LHCN-M2 (cell line): ENCODE measurements at regions not wholly inside any gene's neighbourhood (a gene's known extent, or its start where the extent isn't known, plus 50 kb on each side); places are given as distances from the start of the nearest gene placed in this dataset.

ENCODE experiments used
- DNase-seq: peaks from one replicate; pipeline ENCODE4 v3.0.0-alpha.2; 2012; ENCODE audit warnings: low read depth

DNA sequence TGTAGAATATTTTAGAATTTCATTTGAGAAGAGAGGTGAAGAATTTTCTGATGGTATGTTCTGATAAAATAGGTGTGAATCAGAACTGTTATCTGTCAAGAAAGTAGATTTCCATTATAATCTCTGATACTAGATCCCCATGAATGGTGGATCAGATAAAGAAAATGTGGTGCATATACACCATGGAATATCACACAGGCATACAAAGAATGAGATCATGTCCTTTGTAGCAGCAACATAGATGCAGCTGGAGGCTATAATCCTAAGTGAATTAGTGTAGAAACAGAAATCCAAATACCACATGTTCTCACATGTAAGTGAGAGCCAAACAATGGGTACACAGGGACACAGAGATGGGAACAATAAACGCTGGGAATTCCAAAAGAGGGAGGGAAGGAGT is 372.0 kb upstream of the ATP2B1 start:
- DNase-seq = no peak

DNA sequence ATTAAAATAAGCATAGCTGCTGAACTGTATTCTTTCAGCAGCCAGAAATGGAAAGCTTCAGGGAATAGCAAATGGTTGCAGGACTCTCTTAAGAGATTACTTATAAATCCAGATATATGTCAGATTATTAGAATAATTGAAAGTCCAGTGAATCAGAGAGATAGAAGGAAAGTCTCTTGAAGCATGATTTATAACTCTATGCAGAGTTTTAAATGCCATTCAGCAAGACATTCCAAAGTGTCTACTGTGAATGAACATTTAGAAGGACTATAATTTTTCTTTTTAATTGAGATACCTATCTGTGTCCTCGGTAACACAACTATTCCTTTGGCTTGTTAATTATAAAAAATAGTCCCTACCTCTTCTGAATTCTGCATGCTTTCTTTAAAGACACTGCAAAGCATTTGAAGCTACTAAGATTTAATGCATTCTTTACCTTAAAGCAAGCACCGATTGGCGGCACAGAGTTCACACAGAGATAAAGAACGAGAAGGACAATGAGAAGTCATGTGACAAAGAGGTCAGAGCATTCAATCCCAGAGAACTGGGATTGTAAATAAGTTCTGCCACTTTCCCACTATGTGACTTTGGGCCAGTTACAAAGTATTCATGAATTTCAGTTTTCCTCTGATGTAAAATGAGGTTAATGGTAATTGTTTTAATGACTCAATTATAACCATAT is 371.0 kb upstream of the ATP2B1 start:
- DNase-seq = no peak

DNA sequence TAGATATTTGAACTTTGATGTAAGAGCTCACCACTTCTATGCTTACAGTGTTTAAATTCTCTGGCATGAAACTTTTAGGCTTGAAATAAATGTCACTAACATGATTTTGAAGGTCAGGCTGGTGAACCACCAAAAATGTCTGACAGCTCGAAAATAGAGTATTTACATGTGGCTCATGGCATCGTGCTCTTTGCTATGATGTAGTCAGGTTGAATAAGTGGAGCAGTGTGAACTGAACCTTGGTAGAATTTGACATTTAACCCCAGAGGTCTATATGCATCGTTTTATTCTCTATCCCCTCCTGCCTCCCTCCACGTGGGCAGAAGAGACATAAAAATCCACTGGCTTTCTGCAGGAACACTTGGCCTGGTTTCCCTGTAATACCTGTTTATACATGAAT is 369.7 kb upstream of the ATP2B1 start:
- DNase-seq = no peak

DNA sequence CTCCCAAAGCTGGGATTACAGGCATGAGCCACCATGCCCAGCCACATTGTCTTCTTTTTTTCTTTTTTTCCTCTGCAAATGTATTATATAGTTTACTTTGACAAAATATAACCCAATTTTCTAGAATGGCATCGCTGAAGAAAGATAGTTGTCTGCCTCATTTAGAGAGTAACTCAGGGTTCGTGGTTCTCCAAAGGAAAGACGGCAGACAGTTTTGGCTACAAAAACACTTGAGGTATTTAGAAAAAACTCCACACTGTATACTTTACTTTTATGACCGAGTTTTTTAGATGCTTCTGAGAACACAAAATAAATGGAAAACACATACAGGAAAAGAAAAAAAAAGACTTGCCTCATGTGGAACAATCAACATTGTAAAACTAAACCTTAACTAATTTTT is 369.1 kb upstream of the ATP2B1 start:
- no peak for DNase-seq

DNA sequence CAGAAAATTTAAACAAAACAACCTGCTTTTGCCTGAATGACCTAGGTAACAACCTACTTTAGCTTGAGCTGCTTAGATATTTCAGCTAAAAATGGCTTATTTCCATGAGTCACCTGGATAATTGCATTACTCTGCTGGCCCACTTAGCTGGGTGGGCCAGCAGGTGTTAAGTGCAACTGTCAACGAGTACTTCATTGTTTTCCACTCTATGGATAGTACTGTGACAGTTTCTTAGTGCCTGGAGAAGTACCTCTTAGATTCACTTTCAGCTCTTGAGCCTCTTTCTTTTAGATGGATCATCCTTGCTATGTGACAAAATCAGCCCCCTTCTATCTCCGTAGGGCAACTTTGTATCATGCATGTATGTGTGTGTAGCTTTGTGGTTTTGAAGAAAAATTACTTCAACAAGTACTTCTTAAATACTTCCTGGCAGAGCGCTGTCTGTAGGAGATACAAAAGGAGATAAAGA is 368.2 kb upstream of the ATP2B1 start:
- no peak for DNase-seq

- DNase-seq = no peak
Measured at GRCh38 chr12:90075685-90076084, 367.0 kb upstream of the ATP2B1 start.

DNA sequence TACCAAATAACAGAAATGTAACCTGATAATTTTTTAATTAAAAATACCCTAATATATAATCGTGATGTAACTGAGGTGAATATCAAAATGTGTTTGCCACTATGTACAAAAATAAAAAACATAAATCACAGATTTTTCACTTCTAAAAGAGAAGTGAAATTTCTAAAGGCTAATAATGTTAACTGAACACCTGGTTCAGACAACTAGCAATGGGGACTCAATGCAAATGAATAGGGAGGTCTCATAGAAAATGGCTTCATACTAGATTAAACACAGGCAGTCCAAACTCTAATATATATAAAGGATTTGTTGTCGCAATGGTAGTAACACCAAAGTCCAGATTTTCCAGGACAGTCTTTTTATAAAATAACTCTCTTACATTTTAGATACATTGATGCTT is 365.4 kb upstream of the ATP2B1 start:
- DNase-seq = no peak

DNA sequence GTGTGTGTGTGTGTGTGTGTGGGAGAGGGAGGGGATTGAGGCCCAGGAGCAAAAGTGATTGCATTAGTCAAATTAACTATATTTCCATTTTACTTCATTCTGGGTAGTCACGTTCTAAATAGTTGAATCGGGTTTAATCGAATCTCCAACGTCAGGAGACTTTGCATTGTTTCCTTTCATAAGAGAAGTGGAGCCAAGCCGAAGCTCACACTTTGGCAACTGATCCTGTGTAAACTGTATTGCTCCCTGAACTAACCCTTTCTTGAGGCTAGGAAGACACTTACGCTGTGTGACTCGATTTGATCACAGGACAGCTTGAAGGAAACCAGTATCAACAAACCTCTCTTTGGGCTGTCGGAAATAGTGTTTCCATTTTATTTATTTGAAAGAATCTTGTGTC is 363.4 kb upstream of the ATP2B1 start:
- DNase-seq = no peak

DNA sequence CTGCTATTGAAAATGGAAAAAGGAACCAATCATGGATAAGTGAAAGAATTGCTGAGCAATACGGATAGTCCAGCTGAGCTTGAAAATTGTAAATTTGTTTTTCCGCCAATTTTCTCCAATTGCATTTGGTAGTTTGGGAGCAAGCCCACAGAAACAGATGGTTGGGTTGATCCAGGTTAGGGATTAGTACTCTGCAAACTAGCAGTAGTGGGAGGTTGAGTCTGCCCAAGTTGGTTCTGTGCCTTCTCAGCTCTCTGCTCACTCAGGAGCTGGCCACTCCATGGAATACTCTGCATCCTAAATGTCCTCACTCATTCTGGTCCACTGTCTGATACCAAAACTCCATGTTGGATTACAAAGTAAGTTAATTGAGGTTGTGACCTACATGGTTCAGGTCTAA is 361.1 kb upstream of the ATP2B1 start:
- DNase-seq = no peak

GRCh38 chr12:90067791-90068190 is 359.2 kb upstream of the ATP2B1 start:
- no peak for DNase-seq

DNA sequence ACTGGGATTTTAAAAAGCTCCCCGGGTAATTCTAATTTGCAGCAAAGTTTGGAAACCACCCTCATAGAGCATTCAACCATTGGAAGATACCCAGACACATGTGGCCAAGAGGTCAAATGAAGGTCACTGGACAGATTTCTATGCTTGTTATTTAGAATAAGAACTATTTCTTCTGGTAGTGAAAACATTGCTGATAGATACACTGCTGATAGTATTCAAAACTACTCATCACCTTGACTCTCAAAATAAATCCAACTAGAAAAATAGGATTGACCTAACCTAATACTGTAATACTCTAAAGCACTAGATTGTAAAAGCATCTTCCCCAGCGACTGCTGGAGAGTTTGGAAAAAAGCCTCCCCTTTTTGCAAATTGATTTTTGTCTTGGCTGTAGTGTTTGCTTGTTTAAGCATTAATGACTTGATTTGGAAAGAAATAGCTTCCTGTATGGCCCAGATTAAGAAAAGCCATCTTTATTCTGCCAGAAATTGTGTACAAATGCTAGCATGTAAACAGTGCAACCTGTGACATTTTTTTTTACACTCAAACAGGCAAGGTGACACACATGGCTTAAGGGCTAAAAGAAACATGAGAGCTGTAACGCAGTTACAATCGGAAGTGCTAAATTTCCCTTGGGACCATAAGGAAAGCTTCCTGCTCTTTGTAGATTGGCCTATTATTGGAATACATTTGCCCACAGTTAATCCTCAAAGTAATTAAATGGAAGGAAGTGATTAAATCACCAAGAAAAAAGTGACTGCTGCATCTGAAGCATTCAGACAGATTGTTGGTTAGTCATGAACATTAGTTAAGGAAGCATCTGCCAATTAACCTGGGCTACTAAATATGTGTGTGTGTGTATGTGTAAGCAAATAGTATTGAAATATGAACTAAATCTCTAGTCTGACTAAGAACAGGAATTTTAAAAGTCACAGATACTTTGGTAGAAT is 356.5 kb upstream of the ATP2B1 start:
- DNase-seq = peak; percentile 41

GRCh38 chr12:90062799-90063198 is 354.2 kb upstream of the ATP2B1 start:
- no peak for DNase-seq

- peak; percentile 49 for DNase-seq
Measured at GRCh38 chr12:90061809-90062208, 353.2 kb upstream of the ATP2B1 start.

DNA sequence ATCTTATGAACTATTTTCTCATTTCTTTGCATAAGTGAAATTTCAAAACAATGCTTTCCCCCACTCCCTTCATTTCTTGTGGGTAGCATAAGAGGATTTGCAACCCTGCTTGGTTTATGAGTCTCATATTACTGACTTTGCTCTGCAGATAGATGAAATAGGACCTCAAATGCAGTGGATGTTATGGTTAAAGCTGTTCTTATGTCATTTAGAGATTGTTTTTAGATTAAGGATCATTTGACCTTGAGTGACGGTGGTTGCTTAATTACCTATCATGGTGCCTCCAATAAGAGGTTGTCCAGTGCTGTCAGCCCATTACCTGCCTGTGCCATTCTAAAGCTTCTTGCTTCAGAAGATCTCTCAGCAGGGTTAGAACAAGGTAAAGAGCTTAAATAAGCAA is 351.4 kb upstream of the ATP2B1 start:
- no peak for DNase-seq

GRCh38 chr12:90058704-90059103 is 350.1 kb upstream of the ATP2B1 start:
- DNase-seq = peak; percentile 75

DNA sequence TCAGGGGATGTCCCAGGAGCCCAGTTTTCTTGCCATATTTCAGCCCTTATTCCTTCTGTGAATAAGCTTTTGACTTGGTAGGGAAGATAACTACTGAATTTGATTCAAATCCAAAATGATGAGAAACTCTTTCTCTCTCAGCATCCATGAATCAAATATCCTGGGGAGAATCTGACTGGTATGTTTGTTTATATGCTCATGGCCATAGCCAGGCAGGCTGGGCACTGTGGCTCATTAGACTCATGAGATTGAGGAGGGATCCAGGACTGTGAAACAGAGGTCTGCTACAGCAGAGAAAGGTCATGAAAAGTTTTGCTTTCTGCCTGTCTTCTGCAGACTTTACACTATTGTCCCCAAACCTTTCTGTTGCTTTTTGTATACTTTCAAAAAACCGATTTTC is 346.4 kb upstream of the ATP2B1 start:
- no peak for DNase-seq

GRCh38 chr12:90048918-90049317 is 340.3 kb upstream of the ATP2B1 start:
- DNase-seq = no peak

DNA sequence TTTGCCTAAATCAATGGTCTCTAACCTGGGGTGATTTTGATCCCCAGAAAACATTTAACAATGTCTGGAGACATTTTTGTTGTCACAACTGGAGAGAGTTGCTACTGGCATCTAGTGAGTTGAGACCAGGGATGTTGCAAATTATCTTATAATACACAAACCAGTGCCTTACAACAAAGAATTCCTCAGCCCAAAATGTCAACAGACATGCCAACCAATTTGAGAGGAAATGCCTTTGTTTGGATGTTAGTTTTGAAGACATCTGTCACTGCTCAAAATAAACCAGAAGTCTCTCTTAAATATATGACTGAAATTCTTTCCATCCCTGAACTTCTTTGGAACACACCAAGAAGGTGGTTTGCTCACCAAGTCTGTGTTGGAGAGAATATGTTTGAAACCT is 336.9 kb upstream of the ATP2B1 start:
- DNase-seq = no peak

GRCh38 chr12:90044069-90044468 is 335.4 kb upstream of the ATP2B1 start:
- DNase-seq = no peak

- DNase-seq = peak; percentile 67
Measured at GRCh38 chr12:90042920-90043641, 334.4 kb upstream of the ATP2B1 start.

- no peak for DNase-seq
Measured at GRCh38 chr12:90038289-90038688, 329.7 kb upstream of the ATP2B1 start.

GRCh38 chr12:90037740-90038139 is 329.1 kb upstream of the ATP2B1 start:
- no peak for DNase-seq
